ENCODE measurements at regions not wholly inside any gene's neighbourhood (a gene's known extent, or its start where the extent isn't known, plus 50 kb on each side); places are given as distances from the start of the nearest gene placed in this dataset.

GRCh38 chr6:153218184-153218792 is 87.2 kb upstream of the RGS17 start:
- TF ChIP-seq CTCF (IDR thresholded peaks at IDR 0.05) (no peak), EZH2phosphoT487 (IDR thresholded peaks at IDR 0.05) (no peak)

All from neural progenitor cell (in vitro differentiated cells).